ENCODE measurements at regions not wholly inside any gene's neighbourhood (a gene's known extent, or its start where the extent isn't known, plus 50 kb on each side); places are given as distances from the start of the nearest gene placed in this dataset.

GRCh38 chr12:78483767-78484315, 380.7 kb upstream of the SYT1 start:
- no peak for TF ChIP-seq POLR2A (IDR thresholded peaks at IDR 0.05)
- no peak for TF ChIP-seq CTCF (IDR thresholded peaks at IDR 0.05)
